Inflammatory macrophage (primary cell): ENCODE measurements at regions not wholly inside any gene's neighbourhood (a gene's known extent, or its start where the extent isn't known, plus 50 kb on each side); places are given as distances from the start of the nearest gene placed in this dataset.

Source experiments
- DNase-seq, 2 donors: peaks; one replicate each; pipeline ENCODE4 v3.0.0-alpha.2; 2020 to 2022

GRCh38 chr12:87930033-87930432 lies 99.2 kb downstream of the C12orf50 start:
- no peak for DNase-seq

DNA sequence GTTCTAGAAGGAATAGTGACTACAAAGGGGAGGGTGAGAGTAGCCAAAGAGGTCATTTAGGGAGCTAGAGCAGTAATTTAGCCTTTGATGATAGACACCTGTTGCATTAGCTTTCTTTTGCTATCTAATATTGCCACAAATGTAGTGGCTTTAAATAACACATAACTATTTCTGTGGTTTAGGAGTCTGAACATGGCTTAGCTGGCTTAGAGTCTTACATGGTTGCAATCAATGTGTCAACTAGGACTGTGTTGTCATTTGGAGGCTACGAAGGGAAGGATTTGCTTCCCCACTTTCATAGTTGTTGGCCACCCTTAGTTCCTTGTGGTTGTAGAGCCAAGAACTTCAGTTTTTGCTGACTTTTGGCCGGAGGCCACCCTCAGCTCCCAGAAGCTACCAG lies 99.9 kb downstream of the C12orf50 start:
- DNase-seq, result no peak

DNA sequence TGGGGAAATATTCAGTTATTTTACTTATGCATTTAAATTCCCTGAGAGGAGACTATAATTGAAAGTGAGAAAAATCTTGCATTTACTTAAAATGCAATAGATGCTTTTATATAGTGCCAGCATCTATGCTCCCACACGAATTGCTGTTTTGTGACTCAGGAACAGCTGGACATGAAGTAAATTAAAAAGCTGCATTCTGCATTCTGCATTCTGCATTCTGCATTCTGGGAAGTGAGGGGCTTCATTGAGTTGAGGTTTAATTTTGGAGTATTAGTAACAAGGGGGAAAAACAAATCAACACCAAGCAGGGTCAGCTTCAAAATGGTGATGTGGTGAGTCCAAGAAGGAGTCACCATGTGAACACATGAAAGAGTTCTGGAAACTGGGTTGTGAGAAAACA lies 101.2 kb downstream of the C12orf50 start:
- DNase-seq, result no peak

DNA sequence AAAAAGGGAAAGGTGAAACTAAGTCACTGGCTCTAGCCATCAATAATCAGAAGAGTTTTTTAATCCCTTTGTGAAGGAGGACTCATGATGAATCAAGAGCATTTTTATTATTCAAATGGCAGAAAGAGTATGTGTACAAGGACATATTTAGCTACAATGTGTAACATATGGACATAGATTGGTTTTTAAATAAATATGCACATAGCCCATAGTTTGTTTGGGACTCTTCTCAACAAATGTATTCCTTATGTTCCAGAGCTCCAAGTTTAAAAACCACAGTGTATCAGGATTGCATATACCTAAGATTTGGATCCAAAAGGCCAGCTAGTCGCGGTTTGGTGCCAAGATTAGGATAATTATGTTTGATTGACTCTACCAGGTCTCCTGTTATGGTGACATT lies 104.2 kb downstream of the C12orf50 start:
- DNase-seq, result no peak

- no peak for DNase-seq
Observed at GRCh38 chr12:87924149-87924548, 105.1 kb downstream of the C12orf50 start.

- DNase-seq, result no peak
Observed at GRCh38 chr12:87923361-87923760, 105.8 kb downstream of the C12orf50 start.

DNA sequence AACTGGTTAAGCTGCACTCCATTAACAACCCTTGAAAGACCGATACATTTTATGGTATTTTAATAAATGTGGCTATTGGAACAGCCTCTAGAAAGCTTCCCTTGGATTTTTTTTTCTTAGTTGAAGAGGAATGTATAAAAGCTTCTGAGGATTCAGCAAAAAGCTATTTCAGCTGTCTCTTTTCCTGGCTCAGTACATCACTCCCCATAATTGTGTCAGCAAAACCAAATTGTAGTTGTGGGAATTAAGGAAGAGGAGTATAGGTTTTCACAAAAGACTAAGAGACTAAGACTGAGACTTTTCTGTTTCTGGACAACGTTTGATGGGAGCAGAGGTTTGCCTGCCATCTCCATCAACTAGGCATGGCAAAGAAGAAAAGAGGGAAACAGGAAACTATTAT lies 106.5 kb downstream of the C12orf50 start:
- no peak for DNase-seq

DNA sequence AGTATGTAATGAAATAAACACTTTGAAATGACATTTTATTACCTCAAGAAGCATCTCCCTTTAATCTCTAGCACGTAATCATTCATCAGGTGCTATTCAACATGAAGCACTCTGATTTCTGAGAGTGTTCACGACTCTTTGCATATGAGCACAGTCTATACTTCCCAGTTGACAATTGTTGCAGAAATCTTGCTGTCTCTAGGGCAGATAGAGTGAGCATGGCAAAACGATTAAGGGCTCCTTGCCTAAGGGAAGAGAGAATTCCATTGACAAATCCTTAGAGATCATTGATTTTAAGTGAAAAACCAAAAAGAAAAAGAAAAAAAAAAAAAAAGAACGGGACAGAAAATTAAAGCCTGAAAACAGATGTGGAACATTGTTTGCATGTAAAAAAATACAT lies 107.6 kb downstream of the C12orf50 start:
- no peak for DNase-seq

DNA sequence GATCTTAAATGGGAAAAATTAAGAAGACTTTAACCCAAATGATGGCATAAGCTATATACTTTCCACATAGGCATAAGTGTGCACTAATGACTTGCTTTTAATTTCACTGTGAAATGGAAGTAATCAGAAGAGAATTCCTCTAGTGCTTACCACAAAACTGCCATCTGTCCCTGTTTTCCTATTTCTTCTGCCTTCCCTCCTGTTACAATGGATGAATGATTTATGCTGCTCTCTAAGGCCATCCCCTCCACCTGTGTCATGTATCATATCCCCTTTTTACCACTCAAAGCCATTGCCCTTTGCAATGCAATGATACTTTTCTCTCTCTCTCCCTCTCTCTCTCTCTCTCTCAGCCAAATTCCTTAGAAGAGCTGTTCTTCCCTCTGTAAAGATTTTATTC lies 109.1 kb downstream of the C12orf50 start:
- DNase-seq, result no peak

GRCh38 chr12:87901457-87901856 lies 127.7 kb downstream of the C12orf50 start:
- no peak for DNase-seq

- DNase-seq, result no peak
Observed at GRCh38 chr12:87897662-87898061, 131.5 kb downstream of the C12orf50 start.

- DNase-seq, result no peak
Observed at GRCh38 chr12:87883806-87884205, 145.4 kb downstream of the C12orf50 start.

GRCh38 chr12:87879141-87879540 lies 150.1 kb downstream of the C12orf50 start:
- no peak for DNase-seq

DNA sequence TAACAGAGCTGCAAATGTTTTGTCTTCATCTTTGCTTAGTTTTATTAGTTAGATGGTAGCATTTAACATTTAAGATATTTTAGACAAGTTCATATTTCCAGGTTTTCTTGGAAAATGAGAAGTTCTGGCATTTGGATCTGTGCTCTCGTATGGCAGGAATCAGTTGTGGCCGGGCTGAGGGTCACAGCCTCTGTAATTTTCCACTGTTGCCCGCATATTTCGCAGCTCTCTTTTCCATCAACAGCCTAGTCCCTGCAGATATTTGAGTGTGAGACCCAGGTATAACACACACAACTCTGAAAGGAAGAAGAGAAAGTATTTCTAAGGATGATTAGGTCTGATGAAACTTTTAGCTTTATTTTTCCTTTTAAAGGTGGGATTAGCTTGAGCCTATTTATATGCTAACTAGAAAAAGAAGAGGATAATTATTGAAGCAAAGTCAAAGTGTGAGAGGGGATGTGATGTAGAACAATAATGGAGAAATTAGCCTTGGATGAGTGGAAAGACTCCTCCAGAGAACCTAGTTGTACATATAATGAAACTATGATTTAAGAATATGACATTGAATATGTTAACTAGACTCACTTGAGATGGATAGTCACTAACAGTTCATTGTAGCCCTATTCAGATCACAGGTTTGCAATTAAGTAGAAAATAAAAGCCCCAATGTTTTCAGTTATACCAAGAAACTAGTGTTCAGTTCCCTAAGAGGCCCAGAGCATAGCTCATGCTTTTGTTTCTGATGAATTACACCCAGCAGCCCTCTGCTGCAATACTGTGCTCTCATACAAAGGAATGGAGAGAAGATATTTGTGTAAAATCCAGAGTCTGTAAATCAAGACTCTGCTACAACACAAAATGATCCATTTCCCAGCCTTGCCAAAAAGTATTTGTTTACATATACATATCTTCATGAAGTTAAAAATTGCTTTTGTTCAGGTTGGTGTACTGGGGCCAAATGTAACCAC lies 158.4 kb downstream of the C12orf50 start:
- DNase-seq, result no peak

GRCh38 chr12:87870061-87870460 lies 159.1 kb downstream of the C12orf50 start:
- DNase-seq, result no peak

DNA sequence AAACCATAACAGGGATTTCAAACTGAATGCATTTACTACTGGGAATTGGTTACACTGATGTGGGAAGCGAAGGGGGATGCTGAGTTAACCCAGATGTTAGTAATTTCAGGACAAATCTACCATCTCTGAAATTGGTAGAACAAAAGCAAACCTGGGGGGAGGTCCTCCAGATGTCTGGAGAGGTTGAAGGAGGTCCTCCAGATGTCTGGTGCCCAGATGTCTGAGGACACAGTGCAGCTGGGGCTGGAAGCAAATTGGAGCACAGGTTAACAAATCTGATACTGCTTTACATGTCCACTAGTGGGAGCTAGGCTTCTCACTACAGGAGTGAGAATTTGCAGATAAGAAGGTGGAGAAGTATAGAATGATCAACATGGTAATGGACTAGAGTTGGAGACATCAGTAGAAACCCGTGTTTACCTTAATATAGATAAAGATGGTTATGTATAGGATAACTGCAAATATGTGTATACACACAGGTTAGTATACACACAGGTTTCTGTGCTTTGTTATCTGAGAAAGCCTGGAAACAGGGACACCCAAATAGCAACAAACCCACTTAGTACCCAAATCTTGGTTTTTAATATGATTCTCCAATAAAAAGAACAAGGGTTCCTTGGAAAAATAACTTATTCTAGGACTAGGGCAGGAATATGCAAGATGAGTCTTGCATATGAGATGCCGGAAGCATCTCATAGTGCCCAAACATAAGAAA lies 162.5 kb downstream of the C12orf50 start:
- no peak for DNase-seq

DNA sequence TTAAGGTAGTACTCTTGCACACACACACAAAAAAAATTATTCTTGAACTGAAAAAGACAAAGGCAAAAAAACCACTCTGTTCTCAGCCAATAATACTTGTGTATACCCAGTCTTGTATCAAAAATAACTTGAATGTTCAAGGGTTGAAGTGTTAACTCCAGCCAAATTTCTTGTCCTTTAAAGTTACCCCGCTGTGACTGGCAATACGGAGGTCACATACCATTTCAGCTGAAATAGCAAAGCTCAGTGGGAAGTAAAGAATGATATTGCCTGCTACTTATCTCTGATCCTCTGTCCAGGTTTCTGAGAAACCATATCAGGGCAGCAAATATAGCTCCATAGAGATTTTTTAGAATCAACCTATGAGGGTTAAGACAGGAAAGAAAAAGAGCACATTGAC lies 167.4 kb downstream of the C12orf50 start:
- DNase-seq, result no peak

DNA sequence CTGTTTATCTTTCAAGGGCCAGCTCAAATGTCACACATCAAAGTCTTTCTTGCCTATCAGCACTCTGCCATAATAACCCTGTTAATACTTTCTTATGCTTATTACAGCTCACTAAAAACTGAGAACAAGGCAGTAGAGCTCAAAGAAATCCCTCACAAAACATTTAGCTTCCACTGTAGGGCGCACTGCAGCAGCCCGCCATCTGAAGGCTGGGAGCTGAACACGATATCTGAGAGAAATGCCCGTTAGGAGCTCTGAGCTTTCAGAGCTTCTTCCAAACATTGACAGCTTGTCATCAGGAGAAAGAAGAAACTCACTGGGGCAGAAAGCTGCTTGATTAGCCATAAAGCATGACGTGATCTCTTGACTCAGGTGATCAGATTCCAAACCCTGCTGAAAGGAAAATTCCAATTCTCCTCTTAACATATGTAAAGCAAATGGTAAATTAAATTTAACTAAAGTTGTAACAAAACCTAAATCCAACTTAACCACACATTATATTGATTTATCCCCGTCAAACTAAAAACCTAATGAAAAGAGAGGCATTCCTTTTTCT lies 175.7 kb downstream of the C12orf50 start:
- no peak for DNase-seq

- DNase-seq, result no peak
Observed at GRCh38 chr12:87849074-87849473, 180.1 kb downstream of the C12orf50 start.

- peak; percentile 45 to 50 for DNase-seq
Observed at GRCh38 chr12:87848248-87848868, 180.8 kb downstream of the C12orf50 start.

- no peak for DNase-seq
Observed at GRCh38 chr12:87847147-87847546, 182.1 kb downstream of the C12orf50 start.

GRCh38 chr12:87846045-87846444 lies 183.2 kb downstream of the C12orf50 start:
- no peak for DNase-seq

DNA sequence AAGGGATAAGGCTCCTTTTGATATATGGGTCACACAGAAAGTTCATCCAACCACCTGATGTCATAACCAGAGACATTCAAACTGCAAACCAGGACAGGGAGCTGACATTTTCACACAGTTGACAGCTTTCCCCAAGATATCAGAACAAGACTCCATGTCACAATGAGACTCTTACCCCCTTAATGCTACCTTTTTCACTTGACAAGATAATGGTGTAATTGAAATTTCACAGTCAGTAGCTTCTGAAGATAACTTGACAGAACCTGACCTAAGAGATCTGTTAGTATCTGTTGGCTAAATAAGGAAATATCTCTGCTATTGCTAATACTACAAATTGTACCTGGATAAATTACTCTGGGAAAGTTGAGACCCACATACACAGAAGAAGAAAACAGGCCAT lies 187.3 kb downstream of the C12orf50 start:
- DNase-seq, result no peak
